ENCODE measurements at regions not wholly inside any gene's neighbourhood (a gene's known extent, or its start where the extent isn't known, plus 50 kb on each side); places are given as distances from the start of the nearest gene placed in this dataset.

DNA sequence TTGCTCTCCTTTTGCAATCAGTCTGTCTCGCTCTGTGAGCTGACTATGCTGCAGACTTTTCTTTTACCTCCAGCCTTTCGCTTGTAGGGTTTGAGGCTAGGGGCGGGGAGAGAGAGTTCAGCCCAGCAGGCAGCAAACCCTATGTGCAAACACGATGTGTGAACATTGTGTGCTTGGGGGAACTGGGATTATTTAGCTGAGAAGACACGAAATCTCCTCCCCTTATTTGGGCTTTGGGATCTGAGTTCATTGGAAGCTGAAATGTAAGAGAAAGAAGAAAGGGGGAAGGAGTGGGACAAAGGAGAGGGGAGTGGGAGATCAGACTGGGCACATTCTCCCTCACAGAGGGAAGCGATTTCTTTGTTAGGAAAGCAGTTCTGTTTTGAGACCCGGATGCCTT is 189.6 kb upstream of the TNP1 start:
- TF ChIP-seq, protein P1, sequence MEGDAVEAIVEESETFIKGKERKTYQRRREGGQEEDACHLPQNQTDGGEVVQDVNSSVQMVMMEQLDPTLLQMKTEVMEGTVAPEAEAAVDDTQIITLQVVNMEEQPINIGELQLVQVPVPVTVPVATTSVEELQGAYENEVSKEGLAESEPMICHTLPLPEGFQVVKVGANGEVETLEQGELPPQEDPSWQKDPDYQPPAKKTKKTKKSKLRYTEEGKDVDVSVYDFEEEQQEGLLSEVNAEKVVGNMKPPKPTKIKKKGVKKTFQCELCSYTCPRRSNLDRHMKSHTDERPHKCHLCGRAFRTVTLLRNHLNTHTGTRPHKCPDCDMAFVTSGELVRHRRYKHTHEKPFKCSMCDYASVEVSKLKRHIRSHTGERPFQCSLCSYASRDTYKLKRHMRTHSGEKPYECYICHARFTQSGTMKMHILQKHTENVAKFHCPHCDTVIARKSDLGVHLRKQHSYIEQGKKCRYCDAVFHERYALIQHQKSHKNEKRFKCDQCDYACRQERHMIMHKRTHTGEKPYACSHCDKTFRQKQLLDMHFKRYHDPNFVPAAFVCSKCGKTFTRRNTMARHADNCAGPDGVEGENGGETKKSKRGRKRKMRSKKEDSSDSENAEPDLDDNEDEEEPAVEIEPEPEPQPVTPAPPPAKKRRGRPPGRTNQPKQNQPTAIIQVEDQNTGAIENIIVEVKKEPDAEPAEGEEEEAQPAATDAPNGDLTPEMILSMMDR (IDR thresholded peaks at IDR 0.05), result no peak
- no peak for TF ChIP-seq ZFX (IDR thresholded peaks at IDR 0.05; ENCODE audit: borderline replicate concordance)
